LNCAP (cell line): ENCODE measurements at regions not wholly inside any gene's neighbourhood (a gene's known extent, or its start where the extent isn't known, plus 50 kb on each side); places are given as distances from the start of the nearest gene placed in this dataset.

Source experiments
- TF ChIP-seq, protein P1 (sequence below): fragments of 450-650 bp; IDR thresholded peaks from 2 replicates; pipeline ENCODE4 v1.5.1; 2017; ENCODE audit warnings: mild to moderate bottlenecking

DNA sequence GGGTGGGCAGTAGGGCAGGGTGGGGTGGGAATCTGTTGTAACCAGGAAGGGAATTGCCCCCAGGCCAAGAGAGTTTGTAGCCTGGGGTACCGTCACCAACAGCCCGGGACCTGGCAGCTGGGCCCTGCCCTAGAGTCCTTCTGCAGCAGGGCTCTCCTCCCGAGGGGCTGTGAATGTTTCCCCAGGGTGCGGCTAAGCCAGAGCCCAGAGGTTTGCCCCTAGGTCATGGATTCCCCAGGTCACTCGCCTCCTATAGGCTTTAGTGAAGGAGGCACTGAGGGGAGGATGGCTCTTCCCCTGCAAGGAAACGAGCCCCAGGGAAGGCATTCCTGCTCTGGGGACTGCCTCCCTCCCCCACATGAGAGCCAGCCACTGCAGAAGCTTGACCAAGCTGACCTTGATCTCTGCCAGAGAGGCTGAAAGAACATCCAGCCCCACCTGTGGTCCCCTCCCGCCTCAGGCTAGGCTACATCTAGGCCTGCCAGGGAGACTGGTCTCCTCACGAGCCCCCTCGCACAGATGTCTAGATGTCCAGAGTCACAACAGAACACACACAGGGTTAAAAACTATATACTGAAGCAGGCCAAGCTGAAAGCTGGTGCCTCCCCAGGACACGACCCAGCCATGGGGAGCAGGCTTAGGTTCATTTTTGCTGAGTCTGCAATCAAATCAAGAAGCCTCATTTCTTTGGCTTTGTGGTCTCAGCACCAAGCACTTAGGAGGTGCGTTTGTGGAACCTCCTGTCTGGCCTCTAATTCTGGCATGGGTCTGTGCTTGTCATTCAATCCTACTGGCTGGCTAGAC is 69.1 kb upstream of the TAMM41 start:
- TF ChIP-seq, protein P1, sequence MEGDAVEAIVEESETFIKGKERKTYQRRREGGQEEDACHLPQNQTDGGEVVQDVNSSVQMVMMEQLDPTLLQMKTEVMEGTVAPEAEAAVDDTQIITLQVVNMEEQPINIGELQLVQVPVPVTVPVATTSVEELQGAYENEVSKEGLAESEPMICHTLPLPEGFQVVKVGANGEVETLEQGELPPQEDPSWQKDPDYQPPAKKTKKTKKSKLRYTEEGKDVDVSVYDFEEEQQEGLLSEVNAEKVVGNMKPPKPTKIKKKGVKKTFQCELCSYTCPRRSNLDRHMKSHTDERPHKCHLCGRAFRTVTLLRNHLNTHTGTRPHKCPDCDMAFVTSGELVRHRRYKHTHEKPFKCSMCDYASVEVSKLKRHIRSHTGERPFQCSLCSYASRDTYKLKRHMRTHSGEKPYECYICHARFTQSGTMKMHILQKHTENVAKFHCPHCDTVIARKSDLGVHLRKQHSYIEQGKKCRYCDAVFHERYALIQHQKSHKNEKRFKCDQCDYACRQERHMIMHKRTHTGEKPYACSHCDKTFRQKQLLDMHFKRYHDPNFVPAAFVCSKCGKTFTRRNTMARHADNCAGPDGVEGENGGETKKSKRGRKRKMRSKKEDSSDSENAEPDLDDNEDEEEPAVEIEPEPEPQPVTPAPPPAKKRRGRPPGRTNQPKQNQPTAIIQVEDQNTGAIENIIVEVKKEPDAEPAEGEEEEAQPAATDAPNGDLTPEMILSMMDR, result no peak

GRCh38 chr3:11917051-11917450 is 70.4 kb upstream of the TAMM41 start:
- TF ChIP-seq, protein P1, result no peak

- TF ChIP-seq, protein P1, result no peak
Observed at GRCh38 chr3:11919390-11919789, 72.7 kb upstream of the TAMM41 start.

- TF ChIP-seq, protein P1, result no peak
Observed at GRCh38 chr3:11924518-11924917, 77.8 kb upstream of the TAMM41 start.

DNA sequence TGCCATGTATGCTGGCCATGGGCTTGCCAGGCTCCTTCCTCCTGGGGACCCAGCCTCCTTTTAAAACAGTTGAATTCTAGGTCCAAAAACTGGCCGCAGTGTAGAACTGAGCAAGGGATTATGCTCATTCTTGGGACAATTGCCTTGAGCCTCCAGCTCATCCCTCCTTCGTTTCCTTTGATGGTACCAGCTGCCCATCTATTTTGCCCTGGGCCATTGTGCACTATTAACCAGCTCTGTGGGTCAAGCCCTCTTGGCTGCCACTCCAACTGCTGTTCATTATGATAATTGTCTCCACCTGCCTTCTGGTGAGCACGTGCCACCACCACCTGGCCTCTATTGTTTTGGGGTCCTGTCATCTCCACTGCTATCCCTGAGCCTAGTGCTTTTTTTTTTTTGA is 75.8 kb upstream of the SYN2 start:
- TF ChIP-seq, protein P1, result no peak

GRCh38 chr3:11929531-11929930 is 74.7 kb upstream of the SYN2 start:
- TF ChIP-seq, protein P1, result no peak

DNA sequence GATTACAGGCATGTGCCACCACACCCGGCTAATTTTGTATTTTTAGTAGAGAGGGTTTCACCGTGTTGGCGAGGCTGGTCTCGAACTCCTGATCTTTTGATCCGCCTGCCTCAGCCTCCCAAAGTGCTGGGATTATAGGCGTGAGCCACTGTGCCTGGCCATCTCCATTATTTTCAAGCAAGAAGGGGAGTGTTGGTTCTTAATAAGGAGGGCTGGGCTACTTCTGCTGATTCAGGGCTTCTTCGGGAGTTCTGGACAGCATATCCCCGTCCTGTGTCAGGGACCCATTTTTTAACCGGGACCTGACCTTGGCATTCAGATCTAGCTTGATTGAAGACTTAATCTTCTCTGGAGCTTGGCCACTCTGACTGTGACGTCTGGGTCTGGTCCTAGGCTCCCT is 74.1 kb upstream of the SYN2 start:
- TF ChIP-seq, protein P1, result no peak
